ENCODE measurements at regions not wholly inside any gene's neighbourhood (a gene's known extent, or its start where the extent isn't known, plus 50 kb on each side); places are given as distances from the start of the nearest gene placed in this dataset.

DNA sequence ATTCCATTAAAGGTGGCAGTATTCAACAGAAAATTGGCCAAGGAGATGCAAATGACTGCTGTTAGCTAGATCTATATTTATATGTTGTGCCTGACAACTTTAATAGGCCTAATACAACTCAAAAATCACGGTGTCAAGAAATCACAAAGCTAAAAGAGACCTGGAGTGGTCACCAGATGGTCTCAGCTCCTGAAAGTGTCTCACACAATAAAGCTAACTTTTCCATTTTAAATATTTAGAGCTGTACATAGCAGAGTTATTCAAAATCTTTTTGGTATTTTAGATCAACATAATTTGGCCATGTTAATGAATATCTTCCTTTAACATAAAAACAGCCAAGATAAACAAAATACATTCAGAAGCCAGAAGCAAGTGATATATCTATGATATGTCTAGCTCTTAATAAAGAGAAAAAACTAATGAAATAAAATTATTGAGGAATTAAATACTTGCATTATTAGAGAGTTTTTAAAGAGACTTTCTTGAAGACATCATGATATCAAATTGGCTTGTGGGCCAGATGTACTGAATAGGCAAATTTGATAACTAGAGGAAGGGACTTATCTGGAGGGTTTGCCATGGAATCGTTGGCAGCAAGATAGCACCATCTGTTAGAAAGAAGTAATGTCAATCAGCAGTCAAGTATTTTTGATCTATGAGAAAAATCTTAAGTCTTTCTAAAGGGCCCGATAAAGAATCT lies 84.9 kb upstream of the SCAF8 start:
- H3K27ac Mint-ChIP-seq: no peak overlapping the region
- no peaks in the 10 kb centered on the region for H3K9me3 Mint-ChIP-seq
- Histone ChIP-seq H3K4me2 (ENCODE audit: insufficient read depth, insufficient read length, low read length) (no peak overlapping the region), H3K9me3 (ENCODE audit: control insufficient read depth, low read depth, low read length) (no peaks in the 10 kb centered on the region), H2AFZ (ENCODE audit: low read length) (no peak overlapping the region), H3K27me3 (ENCODE audit: insufficient read depth, low read length) (no peaks in the 10 kb centered on the region), H4K20me1 (ENCODE audit: control insufficient read depth, insufficient read depth, insufficient read length) (no peaks in the 10 kb centered on the region), H3K27ac (ENCODE audit: insufficient read length, low read depth, low read length) (no peak overlapping the region), H3T11ph (ENCODE audit: low read length) (no peak overlapping the region), H2BK5ac (ENCODE audit: insufficient read length, low read length) (no peak overlapping the region), H2BK12ac (ENCODE audit: insufficient read length, low read depth, low read length) (no peak overlapping the region), H4K5ac (ENCODE audit: insufficient read length, low read depth, low read length) (no peak overlapping the region), H3K79me1 (ENCODE audit: insufficient read depth, low read depth, low read length, poor library complexity, severe bottlenecking) (no peaks in the 10 kb centered on the region), H3K23ac (ENCODE audit: insufficient read length, low read depth, low read length) (no peak overlapping the region), H2BK20ac (ENCODE audit: low read depth, low read length, poor library complexity, severe bottlenecking) (no peak overlapping the region), H2BK15ac (ENCODE audit: low read depth, low read length) (no peak overlapping the region), H3K79me2 (ENCODE audit: insufficient read depth, low read length) (no peaks in the 10 kb centered on the region), H4K91ac (ENCODE audit: insufficient read length, low read depth, low read length) (no peak overlapping the region), H3K56ac (ENCODE audit: insufficient read length, low read depth, low read length) (no peak overlapping the region), H3K4ac (ENCODE audit: low read depth, low read length) (no peak overlapping the region), H2AK5ac (ENCODE audit: insufficient read length, low read length) (no peak overlapping the region), H3K4me1 (ENCODE audit: insufficient read depth, low read length) (no peaks in the 10 kb centered on the region), H2BK120ac (ENCODE audit: low read depth, low read length, poor library complexity, severe bottlenecking) (no peak overlapping the region), H4K8ac (replicated peaks; ENCODE audit: insufficient read length, low read depth, low read length) (no peak overlapping the region), H3K23me2 (ENCODE audit: insufficient read length, low read depth, low read length, poor library complexity, severe bottlenecking) (no peaks in the 10 kb centered on the region), H3K9ac (ENCODE audit: extremely low read depth, insufficient read length, low read length) (no peak overlapping the region), H3K18ac (ENCODE audit: insufficient read length, low read depth, low read length) (no peak overlapping the region), H3K14ac (ENCODE audit: insufficient read depth, low read length) (no peak overlapping the region)
- no peak overlapping the region for H3K4me3 Mint-ChIP-seq
- DNase-seq: no peak
- H3K4me1 Mint-ChIP-seq: peaks cover 4 to 6% of the 10 kb centered on the region in 2 experiments; a peak in 3 of 4 replicates
- no peak for TF ChIP-seq CTCF (conservative IDR thresholded peaks at IDR 0.05)
- no CpG with 5 or more reads among the region's 3 CpGs for WGBS (ENCODE audit: extremely low coverage, insufficient read length, low lambda C conversion rate)
- no peaks in the 10 kb centered on the region for H3K36me3 Mint-ChIP-seq (ENCODE audit: insufficient read depth in 1 of 3, low read depth in 3 of 3)
- H3K27me3 Mint-ChIP-seq (ENCODE audit: low read depth): no peaks in the 10 kb centered on the region

Measured in H9 (cell line).